K562 (cell line): ENCODE measurements at regions not wholly inside any gene's neighbourhood (a gene's known extent, or its start where the extent isn't known, plus 50 kb on each side); places are given as distances from the start of the nearest gene placed in this dataset.

Source experiments
- ASH1L ChIP-seq: fragments of 450-650 bp; IDR thresholded peaks from 2 replicates; pipeline ENCODE4 v1.6.1; 2018; ENCODE audit warnings: borderline replicate concordance, mild to moderate bottlenecking, low read depth; ENCODE audit not compliant: partially characterized antibody
- CBX2 ChIP-seq: fragments of 200-600 bp; sonication (generic); IDR thresholded peaks from one replicate; pipeline ENCODE4 v1.6.1; 2012; ENCODE audit warnings: mild to moderate bottlenecking, low read length, inconsistent platforms; ENCODE audit not compliant: insufficient read depth, poor library complexity, severe bottlenecking
- ETV5 ChIP-seq: sonication (generic); formaldehyde crosslinking; IDR thresholded peaks from 2 replicates; pipeline ENCODE4 v1.4.0; 2020; ENCODE audit warnings: low read depth, mild to moderate bottlenecking, missing genetic modification reagents
- GABPA ChIP-seq: fragments of 200-800 bp; sonication (Bioruptor generic); conservative IDR thresholded peaks from 2 replicates; pipeline ENCODE4 v1.6.1; 2016; ENCODE audit warnings: low read depth, missing genetic modification characterization, missing compliant biosample characterization
- HDAC3 ChIP-seq: fragments of 450-650 bp; IDR thresholded peaks from 2 replicates; pipeline ENCODE4 v1.6.1; 2018; ENCODE audit warnings: borderline replicate concordance, mild to moderate bottlenecking, moderate library complexity; ENCODE audit not compliant: partially characterized antibody
- HEY1 ChIP-seq: fragments of 250-450 bp; sonication (Bioruptor Pico); IDR thresholded peaks from 2 replicates; pipeline ENCODE4 v1.5.0; 2020; ENCODE audit warnings: mild to moderate bottlenecking, moderate library complexity, borderline replicate concordance
- KDM5B ChIP-seq: fragments of 200-600 bp; sonication (generic); IDR thresholded peaks from 2 replicates; pipeline ENCODE4 v1.6.1; 2012; ENCODE audit warnings: low read depth, mild to moderate bottlenecking, moderate library complexity, low read length, control low read depth, inconsistent platforms; ENCODE audit not compliant: insufficient replicate concordance
- NCOA1 ChIP-seq: fragments of 450-650 bp; IDR thresholded peaks from 2 replicates; pipeline ENCODE4 v1.6.1; 2016; ENCODE audit warnings: low read depth
- NCOA6 ChIP-seq: fragments of 450-650 bp; IDR thresholded peaks from 2 replicates; pipeline ENCODE4 v1.6.1; 2017; ENCODE audit warnings: mild to moderate bottlenecking
- SMARCA5 ChIP-seq: fragments of 450-650 bp; IDR thresholded peaks from 2 replicates; pipeline ENCODE4 v1.6.1; 2016
- SMARCE1 ChIP-seq: fragments of 450-650 bp; IDR thresholded peaks from 2 replicates; pipeline ENCODE4 v1.7.1; 2016; ENCODE audit warnings: mild to moderate bottlenecking
- SRSF7 ChIP-seq: fragments of 200-400 bp; formaldehyde crosslinking; optimal IDR thresholded peaks from 2 replicates; pipeline ENCODE3; 2017; ENCODE audit warnings: mild to moderate bottlenecking, low read depth, low read length
- ZC3H4 ChIP-seq: sonication (generic); formaldehyde crosslinking; IDR thresholded peaks from 2 replicates; pipeline ENCODE4 v1.9.0; 2021; ENCODE audit warnings: missing genetic modification reagents, borderline replicate concordance
- ZNF384 ChIP-seq: IDR thresholded peaks from 2 replicates; pipeline ENCODE4 v1.6.1; 2012; ENCODE audit warnings: low read depth, low read length, improper control_type of control experiment
- ZNF830 ChIP-seq: fragments of 250-450 bp; sonication (Bioruptor Pico); IDR thresholded peaks from 2 replicates; pipeline ENCODE4 v1.5.0; 2021; ENCODE audit warnings: mild to moderate bottlenecking
- TF ChIP-seq, protein P1 (sequence below): fragments of 200-800 bp; sonication (Bioruptor generic); IDR thresholded peaks from 2 replicates; pipeline ENCODE4 v1.6.1; 2016; ENCODE audit warnings: missing genetic modification characterization, missing compliant biosample characterization
- TF ChIP-seq, protein P2 (sequence below), 2 experiments: fragments of 450-650 bp in 1 of 2; IDR thresholded peaks; 2 replicates each; pipeline ENCODE4 v1.6.1; 2011 to 2017; ENCODE audit warnings: low read depth in 2 of 2, antibody characterized with exemption in 1 of 2, borderline replicate concordance in 1 of 2, low read length in 1 of 2, mild to moderate bottlenecking in 1 of 2, mixed read lengths in 1 of 2; ENCODE audit not compliant: control insufficient read depth in 1 of 2
- TF ChIP-seq, protein P3 (sequence below): fragments of 450-650 bp; formaldehyde crosslinking; IDR thresholded peaks from 2 replicates; pipeline ENCODE4 v1.4.0; 2022; ENCODE audit warnings: missing genetic modification characterization

DNA sequence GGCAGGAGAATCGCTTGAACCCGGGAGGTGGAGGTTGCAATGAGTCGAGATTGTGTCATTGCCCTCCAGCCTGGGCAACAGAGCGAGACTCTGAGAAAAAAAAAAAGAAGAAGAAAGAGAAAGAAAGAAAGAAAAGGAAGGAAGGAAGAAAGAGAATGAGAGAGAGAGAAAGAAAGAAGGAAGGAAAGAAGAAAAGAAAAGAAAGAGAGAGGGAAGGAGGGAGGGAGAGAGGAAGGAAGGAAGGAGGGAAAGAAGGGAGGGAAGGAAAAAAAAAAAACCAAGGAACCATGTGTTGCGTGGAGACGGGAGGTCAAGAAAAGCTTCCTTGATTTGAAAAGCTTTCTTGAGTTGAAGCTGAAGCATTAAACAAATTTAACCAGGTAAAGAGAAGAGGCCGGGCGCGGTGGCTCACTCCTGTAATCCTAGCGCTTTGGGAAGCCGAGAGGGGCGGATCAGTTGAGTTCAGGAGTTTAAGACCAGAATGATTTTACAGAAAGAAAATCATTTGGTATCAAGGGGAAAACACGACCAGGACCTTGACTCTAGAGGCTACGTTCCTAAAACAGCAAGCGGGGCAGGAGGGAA lies 90.5 kb upstream of the PRSS16 start (continued):
- TF ChIP-seq, protein P1, sequence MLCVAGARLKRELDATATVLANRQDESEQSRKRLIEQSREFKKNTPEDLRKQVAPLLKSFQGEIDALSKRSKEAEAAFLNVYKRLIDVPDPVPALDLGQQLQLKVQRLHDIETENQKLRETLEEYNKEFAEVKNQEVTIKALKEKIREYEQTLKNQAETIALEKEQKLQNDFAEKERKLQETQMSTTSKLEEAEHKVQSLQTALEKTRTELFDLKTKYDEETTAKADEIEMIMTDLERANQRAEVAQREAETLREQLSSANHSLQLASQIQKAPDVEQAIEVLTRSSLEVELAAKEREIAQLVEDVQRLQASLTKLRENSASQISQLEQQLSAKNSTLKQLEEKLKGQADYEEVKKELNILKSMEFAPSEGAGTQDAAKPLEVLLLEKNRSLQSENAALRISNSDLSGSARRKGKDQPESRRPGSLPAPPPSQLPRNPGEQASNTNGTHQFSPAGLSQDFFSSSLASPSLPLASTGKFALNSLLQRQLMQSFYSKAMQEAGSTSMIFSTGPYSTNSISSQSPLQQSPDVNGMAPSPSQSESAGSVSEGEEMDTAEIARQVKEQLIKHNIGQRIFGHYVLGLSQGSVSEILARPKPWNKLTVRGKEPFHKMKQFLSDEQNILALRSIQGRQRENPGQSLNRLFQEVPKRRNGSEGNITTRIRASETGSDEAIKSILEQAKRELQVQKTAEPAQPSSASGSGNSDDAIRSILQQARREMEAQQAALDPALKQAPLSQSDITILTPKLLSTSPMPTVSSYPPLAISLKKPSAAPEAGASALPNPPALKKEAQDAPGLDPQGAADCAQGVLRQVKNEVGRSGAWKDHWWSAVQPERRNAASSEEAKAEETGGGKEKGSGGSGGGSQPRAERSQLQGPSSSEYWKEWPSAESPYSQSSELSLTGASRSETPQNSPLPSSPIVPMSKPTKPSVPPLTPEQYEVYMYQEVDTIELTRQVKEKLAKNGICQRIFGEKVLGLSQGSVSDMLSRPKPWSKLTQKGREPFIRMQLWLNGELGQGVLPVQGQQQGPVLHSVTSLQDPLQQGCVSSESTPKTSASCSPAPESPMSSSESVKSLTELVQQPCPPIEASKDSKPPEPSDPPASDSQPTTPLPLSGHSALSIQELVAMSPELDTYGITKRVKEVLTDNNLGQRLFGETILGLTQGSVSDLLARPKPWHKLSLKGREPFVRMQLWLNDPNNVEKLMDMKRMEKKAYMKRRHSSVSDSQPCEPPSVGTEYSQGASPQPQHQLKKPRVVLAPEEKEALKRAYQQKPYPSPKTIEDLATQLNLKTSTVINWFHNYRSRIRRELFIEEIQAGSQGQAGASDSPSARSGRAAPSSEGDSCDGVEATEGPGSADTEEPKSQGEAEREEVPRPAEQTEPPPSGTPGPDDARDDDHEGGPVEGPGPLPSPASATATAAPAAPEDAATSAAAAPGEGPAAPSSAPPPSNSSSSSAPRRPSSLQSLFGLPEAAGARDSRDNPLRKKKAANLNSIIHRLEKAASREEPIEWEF, result no peak
- TF ChIP-seq HDAC3, result no peak
- TF ChIP-seq, protein P2, sequence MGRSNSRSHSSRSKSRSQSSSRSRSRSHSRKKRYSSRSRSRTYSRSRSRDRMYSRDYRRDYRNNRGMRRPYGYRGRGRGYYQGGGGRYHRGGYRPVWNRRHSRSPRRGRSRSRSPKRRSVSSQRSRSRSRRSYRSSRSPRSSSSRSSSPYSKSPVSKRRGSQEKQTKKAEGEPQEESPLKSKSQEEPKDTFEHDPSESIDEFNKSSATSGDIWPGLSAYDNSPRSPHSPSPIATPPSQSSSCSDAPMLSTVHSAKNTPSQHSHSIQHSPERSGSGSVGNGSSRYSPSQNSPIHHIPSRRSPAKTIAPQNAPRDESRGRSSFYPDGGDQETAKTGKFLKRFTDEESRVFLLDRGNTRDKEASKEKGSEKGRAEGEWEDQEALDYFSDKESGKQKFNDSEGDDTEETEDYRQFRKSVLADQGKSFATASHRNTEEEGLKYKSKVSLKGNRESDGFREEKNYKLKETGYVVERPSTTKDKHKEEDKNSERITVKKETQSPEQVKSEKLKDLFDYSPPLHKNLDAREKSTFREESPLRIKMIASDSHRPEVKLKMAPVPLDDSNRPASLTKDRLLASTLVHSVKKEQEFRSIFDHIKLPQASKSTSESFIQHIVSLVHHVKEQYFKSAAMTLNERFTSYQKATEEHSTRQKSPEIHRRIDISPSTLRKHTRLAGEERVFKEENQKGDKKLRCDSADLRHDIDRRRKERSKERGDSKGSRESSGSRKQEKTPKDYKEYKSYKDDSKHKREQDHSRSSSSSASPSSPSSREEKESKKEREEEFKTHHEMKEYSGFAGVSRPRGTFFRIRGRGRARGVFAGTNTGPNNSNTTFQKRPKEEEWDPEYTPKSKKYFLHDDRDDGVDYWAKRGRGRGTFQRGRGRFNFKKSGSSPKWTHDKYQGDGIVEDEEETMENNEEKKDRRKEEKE (IDR thresholded peaks at IDR 0.05; ENCODE audit: borderline replicate concordance in 1 of 2, control insufficient read depth in 1 of 2, low read depth in 2 of 2, low read length in 1 of 2), result peak in 1 of 2 experiments; percentile 55; a peak in 1 of 4 replicates
- TF ChIP-seq NCOA6, result no peak
- TF ChIP-seq ZNF830 (CRISPR knock-in tag), result no peak
- no peak for TF ChIP-seq ETV5 (CRISPR knock-in tag)
- TF ChIP-seq ZC3H4 (CRISPR knock-in tag), result no peak
- no peak for TF ChIP-seq KDM5B
- peak; percentile 63; the same call in 1 of the 2 replicates for TF ChIP-seq SMARCE1
- TF ChIP-seq NCOA1, result peak; percentile 55; the same call in 1 of the 2 replicates
- TF ChIP-seq ASH1L, result peak; percentile 45
- TF ChIP-seq, protein P3, sequence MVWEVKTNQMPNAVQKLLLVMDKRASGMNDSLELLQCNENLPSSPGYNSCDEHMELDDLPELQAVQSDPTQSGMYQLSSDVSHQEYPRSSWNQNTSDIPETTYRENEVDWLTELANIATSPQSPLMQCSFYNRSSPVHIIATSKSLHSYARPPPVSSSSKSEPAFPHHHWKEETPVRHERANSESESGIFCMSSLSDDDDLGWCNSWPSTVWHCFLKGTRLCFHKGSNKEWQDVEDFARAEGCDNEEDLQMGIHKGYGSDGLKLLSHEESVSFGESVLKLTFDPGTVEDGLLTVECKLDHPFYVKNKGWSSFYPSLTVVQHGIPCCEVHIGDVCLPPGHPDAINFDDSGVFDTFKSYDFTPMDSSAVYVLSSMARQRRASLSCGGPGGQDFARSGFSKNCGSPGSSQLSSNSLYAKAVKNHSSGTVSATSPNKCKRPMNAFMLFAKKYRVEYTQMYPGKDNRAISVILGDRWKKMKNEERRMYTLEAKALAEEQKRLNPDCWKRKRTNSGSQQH (CRISPR knock-in tag), result peak; percentile 83; the same call in 1 of the 2 replicates
- TF ChIP-seq ZNF384, result no peak; the same call in 1 of the 2 replicates
- TF ChIP-seq CBX2, result no peak
- TF ChIP-seq SRSF7, result no peak
- TF ChIP-seq GABPA (tag), result 0 out of 2 replicates have a peak, but pooled peaks have one; percentile 4
- TF ChIP-seq HEY1, result no peak
- TF ChIP-seq SMARCA5, result peak; percentile 81; the same call in 1 of the 2 replicates
